Stomach (tissue), 8 donors: ENCODE measurements at regions not wholly inside any gene's neighbourhood (a gene's known extent, or its start where the extent isn't known, plus 50 kb on each side); places are given as distances from the start of the nearest gene placed in this dataset.

ENCODE experiments used
- DNase-seq, 2 donors: peaks; one replicate each; pipeline versions ENCODE4 v3.0.0 to v3.0.0-alpha.2; 2013 to 2019
- H3K27ac ChIP-seq, 5 donors: fragments of 200-600 bp in 4 of 5; sonication (generic) in 4 of 5; one replicate each; pipeline ENCODE4 v1.5.1; 2013 to 2019; ENCODE audit warnings: mild to moderate bottlenecking in 1 of 5, moderate library complexity in 1 of 5
- H3K27me3 ChIP-seq, 3 donors: fragments of 200-600 bp; sonication (generic); one replicate each; pipeline ENCODE4 v1.5.1; 2017 to 2019; ENCODE audit warnings: mixed run types in 1 of 3
- H3K36me3 ChIP-seq, 4 donors: fragments of 200-600 bp; sonication (generic); 1 replicate in 3 of 4; 2 replicates in 1 of 4; pipeline ENCODE4 v1.5.1; 2016 to 2019
- H3K4me1 ChIP-seq, 4 donors: fragments of 200-600 bp; sonication (generic); one replicate each; pipeline ENCODE4 v1.5.1; 2016 to 2019
- H3K4me3 ChIP-seq, 4 donors: fragments of 200-600 bp; sonication (generic) in 3 of 4; one replicate each; pipeline ENCODE4 v1.5.1; 2016 to 2019; ENCODE audit warnings: mild to moderate bottlenecking in 1 of 4
- H3K9me3 ChIP-seq, 4 donors: fragments of 200-600 bp; sonication (generic); one replicate each; pipeline ENCODE4 v1.5.1; 2016 to 2019
- EP300 ChIP-seq: sonication (generic); formaldehyde crosslinking; IDR thresholded peaks from one replicate; pipeline ENCODE4 v1.6.1; 2017; ENCODE audit warnings: antibody characterized with exemption
- POLR2A ChIP-seq, 4 donors: fragments of 450-650 bp; IDR thresholded peaks; one replicate each; pipeline ENCODE4 v1.6.1; 2016; ENCODE audit warnings: antibody characterized with exemption in 4 of 4, control low read depth in 2 of 4, mild to moderate bottlenecking in 1 of 4, moderate library complexity in 1 of 4
- POLR2AphosphoS5 ChIP-seq, 3 donors: sonication (generic); formaldehyde crosslinking; IDR thresholded peaks; one replicate each; pipeline ENCODE4 v1.6.1; 2016; ENCODE audit warnings: antibody characterized with exemption in 3 of 3
- WGBS, 5 donors: extraction: QIAGEN DNeasy Blood & Tissue Kit in 3 of 5; methylation state at CpG; one replicate each; pipeline versions ENCODE4 v1.1.5 to v1.1.7; 2013 to 2018; 5-methylcytosine and 5-hydroxymethylcytosine counted together
- intact Hi-C: fragments of 100-400 bp; cut with DNase I; formaldehyde crosslinking; loops from one replicate; pipeline ENCODE4 v1.15.1; 2023; ENCODE audit warnings: low total_unique reads
- TF ChIP-seq, protein P1 (sequence below), 7 experiments: fragments of 450-650 bp in 4 of 7; fragments of 200-600 bp in 3 of 7; sonication (generic) in 3 of 7; IDR thresholded peaks; one replicate each; pipeline ENCODE4 v1.5.1; 2016 to 2019; ENCODE audit warnings: antibody characterized with exemption in 7 of 7, control low read depth in 2 of 7, mild to moderate bottlenecking in 1 of 7
- donor health status: healthy with polysubstance abuse.
- donor health status: Bipolar disorder and iron deficiency.
- donor health status: healthy.

- no peak for DNase-seq
- no peaks in the 10 kb centered on the region for H3K36me3 ChIP-seq
- H3K9me3 ChIP-seq = no peaks in the 10 kb centered on the region
- H3K4me3 ChIP-seq = no peak overlapping the region
- H3K27ac ChIP-seq = no peak overlapping the region
- no peaks in the 10 kb centered on the region for H3K4me1 ChIP-seq
- intact Hi-C loops = no loop called here
- TF ChIP-seq EP300 (no peak), POLR2AphosphoS5 (IDR thresholded peaks at IDR 0.05) (no peak), POLR2A (IDR thresholded peaks at IDR 0.05) (no peak)
- H3K27me3 ChIP-seq = no peaks in the 10 kb centered on the region
Observed at GRCh38 chr1:189206617-189207016, 1271.0 kb downstream of the BRINP3 start.

DNA sequence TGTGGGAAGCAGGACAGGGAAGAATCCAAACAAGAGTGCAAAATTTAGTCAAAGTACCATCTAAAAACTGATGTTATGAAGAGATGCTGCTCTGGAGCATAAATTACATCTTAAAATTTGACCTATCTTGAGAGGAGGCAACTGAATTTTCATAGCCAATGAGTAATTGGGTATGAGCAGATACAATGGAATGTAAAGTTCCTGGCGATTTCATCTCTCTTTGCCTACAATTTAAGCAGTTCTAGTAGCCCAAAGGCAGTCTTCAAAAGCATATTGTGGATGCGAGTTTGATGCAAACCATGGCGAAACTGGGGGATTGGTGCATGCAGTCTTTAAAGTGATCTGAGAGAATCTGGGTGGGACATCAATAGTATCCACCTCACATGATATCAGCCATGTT is 1265.9 kb downstream of the BRINP3 start:
- no peaks in the 10 kb centered on the region for H3K36me3 ChIP-seq
- intact Hi-C loops = no loop called here
- no peak overlapping the region for H3K4me3 ChIP-seq
- TF ChIP-seq EP300 (no peak), POLR2A (IDR thresholded peaks at IDR 0.05) (no peak), POLR2AphosphoS5 (IDR thresholded peaks at IDR 0.05) (no peak)
- TF ChIP-seq, protein P1, sequence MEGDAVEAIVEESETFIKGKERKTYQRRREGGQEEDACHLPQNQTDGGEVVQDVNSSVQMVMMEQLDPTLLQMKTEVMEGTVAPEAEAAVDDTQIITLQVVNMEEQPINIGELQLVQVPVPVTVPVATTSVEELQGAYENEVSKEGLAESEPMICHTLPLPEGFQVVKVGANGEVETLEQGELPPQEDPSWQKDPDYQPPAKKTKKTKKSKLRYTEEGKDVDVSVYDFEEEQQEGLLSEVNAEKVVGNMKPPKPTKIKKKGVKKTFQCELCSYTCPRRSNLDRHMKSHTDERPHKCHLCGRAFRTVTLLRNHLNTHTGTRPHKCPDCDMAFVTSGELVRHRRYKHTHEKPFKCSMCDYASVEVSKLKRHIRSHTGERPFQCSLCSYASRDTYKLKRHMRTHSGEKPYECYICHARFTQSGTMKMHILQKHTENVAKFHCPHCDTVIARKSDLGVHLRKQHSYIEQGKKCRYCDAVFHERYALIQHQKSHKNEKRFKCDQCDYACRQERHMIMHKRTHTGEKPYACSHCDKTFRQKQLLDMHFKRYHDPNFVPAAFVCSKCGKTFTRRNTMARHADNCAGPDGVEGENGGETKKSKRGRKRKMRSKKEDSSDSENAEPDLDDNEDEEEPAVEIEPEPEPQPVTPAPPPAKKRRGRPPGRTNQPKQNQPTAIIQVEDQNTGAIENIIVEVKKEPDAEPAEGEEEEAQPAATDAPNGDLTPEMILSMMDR (IDR thresholded peaks at IDR 0.05) = no peak
- no peak for DNase-seq
- H3K27me3 ChIP-seq = no peaks in the 10 kb centered on the region
- H3K9me3 ChIP-seq = no peaks in the 10 kb centered on the region
- H3K27ac ChIP-seq = no peak overlapping the region
- H3K4me1 ChIP-seq = no peaks in the 10 kb centered on the region
- WGBS, 5 donors = 66 to 86% (median 71%) methylated on average over 3 of the region's 3 CpGs

DNA sequence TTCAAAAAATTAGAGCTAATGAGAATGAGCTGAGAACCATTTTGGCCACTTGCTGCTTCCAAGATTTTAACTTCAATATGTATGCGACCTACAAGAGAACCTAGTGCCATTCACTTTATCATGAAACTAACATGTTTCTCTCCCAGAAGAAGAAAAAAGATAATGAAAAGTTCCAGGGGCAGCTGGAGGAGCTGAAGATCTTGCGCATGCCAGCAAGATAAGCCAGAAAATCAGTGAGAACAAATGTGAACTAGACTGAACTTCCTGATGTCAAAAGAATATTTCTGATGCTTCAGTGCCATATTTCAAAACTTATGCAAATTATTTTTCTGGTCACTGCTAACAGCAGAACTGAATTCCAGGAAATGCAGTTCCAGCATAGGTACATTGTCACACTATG is 1265.1 kb downstream of the BRINP3 start:
- intact Hi-C loops = no loop called here
- TF ChIP-seq POLR2A (IDR thresholded peaks at IDR 0.05) (no peak), EP300 (no peak), POLR2AphosphoS5 (IDR thresholded peaks at IDR 0.05) (no peak)
- TF ChIP-seq, protein P1 (IDR thresholded peaks at IDR 0.05) = no peak
- DNase-seq = no peak
- H3K27me3 ChIP-seq = no peaks in the 10 kb centered on the region
- no peaks in the 10 kb centered on the region for H3K36me3 ChIP-seq
- no peaks in the 10 kb centered on the region for H3K9me3 ChIP-seq
- H3K4me3 ChIP-seq = no peak overlapping the region
- H3K27ac ChIP-seq = no peak overlapping the region
- no peaks in the 10 kb centered on the region for H3K4me1 ChIP-seq
- 52 to 88% (median 65%) methylated on average over 2 of the region's 2 CpGs for WGBS, 5 donors

DNA sequence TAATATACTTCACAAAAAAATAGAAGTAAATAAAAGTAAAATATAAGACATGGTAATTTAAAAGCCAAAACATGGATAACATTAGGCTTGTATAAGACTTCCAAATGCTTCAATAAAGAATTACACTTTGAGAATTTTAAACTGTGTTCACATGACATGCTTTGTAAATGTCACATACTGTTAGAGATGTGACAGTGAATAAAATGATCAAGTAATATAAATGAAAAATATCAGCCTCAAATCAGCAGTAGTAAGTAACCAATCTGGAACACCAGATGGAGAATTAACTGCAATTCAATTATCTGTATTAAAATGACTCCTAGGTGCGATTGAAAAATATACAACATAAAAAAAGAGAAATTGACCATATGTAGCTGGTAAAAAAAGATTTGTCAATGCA is 1260.8 kb downstream of the BRINP3 start:
- Histone ChIP-seq H3K27me3 (no peaks in the 10 kb centered on the region), H3K36me3 (no peaks in the 10 kb centered on the region), H3K27ac (no peak overlapping the region), H3K9me3 (no peaks in the 10 kb centered on the region), H3K4me1 (no peaks in the 10 kb centered on the region), H3K4me3 (no peak overlapping the region)
- 74 to 81% (median 80%) methylated on average over 1 of the region's 1 CpG for WGBS, 5 donors
- DNase-seq = no peak
- intact Hi-C loops = no loop called here
- TF ChIP-seq POLR2AphosphoS5 (IDR thresholded peaks at IDR 0.05) (no peak), POLR2A (IDR thresholded peaks at IDR 0.05) (no peak), EP300 (no peak)
- TF ChIP-seq, protein P1 (IDR thresholded peaks at IDR 0.05) = no peak

GRCh38 chr1:189217646-189218045 is 1260.0 kb downstream of the BRINP3 start:
- H3K36me3 ChIP-seq = no peaks in the 10 kb centered on the region
- no peaks in the 10 kb centered on the region for H3K9me3 ChIP-seq
- TF ChIP-seq POLR2AphosphoS5 (IDR thresholded peaks at IDR 0.05) (no peak), EP300 (no peak), POLR2A (IDR thresholded peaks at IDR 0.05) (no peak)
- TF ChIP-seq, protein P1 (IDR thresholded peaks at IDR 0.05) = no peak
- H3K4me3 ChIP-seq = no peak overlapping the region
- intact Hi-C loops = no loop called here
- no peak overlapping the region for H3K27ac ChIP-seq
- no peak for DNase-seq
- H3K27me3 ChIP-seq = no peaks in the 10 kb centered on the region
- no peaks in the 10 kb centered on the region for H3K4me1 ChIP-seq
